ENCODE measurements at regions not wholly inside any gene's neighbourhood (a gene's known extent, or its start where the extent isn't known, plus 50 kb on each side); places are given as distances from the start of the nearest gene placed in this dataset.

DNA sequence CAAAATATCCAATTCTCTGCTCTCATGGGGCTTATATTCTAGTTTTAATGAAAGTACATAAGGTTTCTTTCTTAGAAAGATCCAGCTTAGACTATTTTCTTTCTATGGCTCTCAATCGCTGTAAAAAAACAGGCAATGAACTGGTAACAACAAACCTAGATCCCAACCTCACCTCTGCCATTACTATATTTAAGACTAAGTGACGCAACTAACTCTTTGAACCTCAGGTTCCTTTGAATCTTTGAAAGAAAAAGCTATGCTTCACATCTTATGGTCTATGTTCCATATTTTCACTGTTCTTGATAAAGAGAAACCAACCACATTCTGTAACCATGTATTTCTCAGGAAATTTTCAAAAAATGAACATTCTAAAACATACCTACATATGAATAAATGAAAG, 88.5 kb downstream of the ELAPOR2 start:
- no peak for DNase-seq

DNA sequence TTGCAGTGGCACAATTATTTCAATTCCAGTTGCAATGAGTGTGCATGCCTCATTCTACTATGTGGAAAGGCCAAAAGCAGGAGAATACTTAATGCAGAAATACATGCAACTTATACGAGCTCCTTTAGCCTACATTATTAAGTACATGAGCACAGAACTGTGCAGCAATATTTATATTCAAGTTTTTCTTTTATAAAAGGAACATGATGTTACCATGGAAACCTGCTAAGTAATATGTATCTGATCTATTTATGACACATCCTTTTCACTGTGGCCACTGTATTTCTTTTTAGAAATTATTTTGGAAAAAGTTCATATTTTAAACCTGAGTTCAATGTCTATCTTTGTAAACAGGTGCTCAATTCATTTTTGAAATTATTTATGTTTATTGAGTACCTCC, 88.9 kb downstream of the ELAPOR2 start:
- DNase-seq, result no peak

DNA sequence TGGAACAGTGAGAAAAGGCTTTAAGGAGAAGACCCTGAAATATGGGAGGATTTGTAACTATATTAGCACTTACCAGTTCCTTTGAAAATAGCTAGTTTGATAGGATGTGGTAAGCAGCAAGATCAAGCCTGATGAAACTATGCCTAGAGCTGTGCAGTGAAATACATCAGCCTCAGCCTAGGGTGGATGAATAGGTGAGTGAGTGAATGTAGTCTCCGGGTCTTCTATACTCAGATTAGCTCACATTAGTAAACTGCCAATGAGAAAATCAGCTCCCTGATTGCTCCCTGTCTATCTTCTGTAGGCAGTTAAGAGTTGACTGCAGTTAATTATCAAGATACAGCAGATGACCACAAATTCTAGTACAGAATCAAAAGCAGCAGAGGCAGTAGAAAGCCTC, 89.6 kb downstream of the ELAPOR2 start:
- no peak for DNase-seq

DNA sequence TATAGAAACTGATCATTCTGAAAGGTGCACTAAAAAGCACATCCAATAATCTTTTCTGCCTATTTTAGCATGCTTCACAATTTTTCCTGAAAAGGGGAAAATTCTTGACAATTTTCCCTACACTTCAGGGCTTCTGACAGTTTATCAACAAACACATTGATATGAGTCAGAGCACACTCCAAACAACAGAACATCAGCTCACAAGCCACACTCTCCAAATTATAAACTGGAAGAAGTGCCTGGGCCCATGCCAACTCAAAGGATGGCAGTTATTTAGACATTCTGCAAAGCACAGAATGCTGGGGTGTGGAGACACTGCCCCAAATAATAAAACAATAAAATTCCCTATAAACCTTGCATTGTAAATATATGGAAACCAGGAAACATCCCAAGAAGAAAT, 90.8 kb downstream of the ELAPOR2 start:
- no peak for DNase-seq

GRCh38 chr7:86966916-86967315, 92.5 kb downstream of the ELAPOR2 start:
- DNase-seq, result no peak

DNA sequence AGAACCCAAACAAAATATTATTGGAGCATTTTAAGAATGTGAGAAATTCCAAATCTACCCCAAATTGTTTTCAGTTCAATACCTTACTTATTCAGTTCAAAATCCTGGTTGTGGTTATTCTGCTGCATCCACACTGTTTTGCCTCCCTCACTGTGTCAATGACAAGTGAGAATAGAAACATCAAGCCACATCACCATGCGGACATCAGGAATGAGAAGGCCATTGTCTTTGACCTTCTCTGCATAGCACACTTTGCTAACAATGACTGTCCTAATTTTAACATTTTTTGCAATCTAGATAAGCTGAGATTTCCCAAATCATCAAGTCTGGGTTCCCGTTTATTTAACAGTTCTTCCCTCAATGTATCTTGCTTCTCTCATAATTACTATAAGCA, 93.7 kb downstream of the ELAPOR2 start:
- no peak for DNase-seq

DNA sequence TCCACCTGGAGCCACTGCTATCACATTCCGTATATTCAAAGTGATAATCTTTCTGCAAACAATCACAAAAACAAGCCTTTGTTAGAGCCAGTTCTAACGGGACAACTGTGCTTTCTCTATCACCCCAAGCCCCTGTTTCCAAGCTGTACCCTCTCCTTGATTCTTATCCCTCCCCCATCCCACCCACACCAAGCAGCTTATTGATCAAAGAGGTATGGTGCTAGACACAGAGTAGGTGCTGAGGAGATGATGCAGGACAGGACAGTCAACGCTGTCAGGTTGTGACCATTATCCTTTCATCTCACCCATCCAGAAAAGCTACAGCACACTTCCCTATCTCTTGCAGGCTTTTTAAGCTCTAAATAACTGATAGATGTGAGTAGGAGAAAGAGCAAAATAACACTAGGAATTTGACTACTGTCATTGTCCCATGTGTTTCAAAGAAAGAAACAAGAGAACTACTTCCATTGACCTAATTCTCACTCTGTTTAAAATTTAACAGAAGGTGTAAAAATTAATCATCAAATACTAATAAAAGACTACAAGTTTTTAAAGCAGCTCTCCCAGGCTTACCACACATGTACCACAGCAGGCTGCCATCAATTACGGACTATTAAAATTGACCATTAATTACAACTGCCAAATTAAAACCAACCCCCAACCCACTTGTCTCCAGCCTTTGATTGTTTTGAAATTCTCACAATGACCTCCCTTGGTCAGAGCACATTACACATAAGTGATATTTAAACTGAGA, 94.3 kb downstream of the ELAPOR2 start:
- no peak for DNase-seq

DNA sequence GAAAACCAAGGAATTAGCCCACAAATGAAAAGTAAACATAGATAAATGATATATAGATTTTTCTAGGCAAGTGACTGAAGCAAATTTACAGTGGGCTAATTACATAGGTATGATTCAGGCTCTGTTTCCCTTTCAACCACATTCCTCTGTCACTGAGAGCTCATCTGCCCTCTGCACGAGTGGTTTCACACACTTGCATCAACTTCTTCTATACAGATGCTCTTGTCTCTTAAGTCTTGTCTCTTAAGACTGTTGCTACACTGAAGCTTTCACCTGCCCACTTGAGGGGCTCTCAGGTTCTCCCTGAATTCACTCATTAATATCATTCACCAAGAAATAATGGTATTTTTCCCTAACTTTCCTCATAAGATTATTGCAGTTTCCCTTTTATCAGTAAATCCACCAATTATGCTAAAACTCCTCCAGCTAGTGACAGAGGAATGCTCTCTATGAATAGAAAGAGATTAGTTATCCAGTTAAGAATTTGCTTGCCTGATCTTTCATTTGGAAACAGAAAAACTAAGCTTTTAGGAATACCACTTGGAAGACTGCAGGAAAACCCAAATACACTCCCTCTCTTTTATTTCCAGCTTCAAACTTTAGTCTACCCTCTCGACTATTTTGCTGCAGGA, 95.7 kb downstream of the ELAPOR2 start:
- no peak for DNase-seq

DNA sequence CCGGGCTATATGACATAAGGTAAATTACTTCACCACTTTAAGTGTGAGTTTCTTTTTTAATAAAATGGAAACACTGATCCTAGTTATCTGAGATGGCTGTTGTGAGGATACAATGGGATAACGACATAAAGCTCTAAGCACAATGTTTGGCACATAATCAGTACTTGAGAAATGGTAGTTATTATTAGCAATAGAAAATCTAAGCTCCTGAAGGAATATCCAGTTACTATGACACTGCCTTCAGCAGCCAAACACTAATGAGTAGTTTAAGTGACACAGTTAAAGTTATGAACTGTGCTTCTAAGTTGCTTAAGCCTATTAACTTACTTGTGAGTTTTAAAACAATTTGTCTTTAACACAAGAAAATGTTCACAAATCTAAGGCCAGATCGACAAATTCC, 96.8 kb downstream of the ELAPOR2 start:
- no peak for DNase-seq

- DNase-seq, result no peak
Measured at GRCh38 chr7:86961686-86962085, 97.8 kb downstream of the ELAPOR2 start.

- DNase-seq, result no peak
Measured at GRCh38 chr7:86958380-86958779, 101.1 kb downstream of the ELAPOR2 start.

DNA sequence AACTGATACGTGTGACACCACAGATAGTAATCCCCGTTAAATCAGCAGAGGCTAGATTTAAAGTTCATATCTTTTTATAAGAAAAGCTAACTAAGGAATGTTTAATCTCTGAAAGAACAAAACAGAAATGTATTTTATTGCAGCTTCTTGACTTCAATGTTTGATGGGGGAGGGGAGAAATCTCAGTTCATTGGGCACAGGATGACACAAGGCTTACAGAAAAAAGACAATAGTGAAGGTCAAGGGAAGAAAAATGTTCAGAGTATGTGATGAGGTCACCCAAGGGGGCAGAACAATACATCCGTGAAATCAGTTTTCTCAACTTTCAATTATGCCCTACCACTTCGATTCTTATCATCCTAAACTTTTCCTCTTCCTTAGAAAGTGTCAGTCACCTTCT, 102.9 kb downstream of the ELAPOR2 start:
- no peak for DNase-seq

GRCh38 chr7:86955895-86956503, 103.5 kb downstream of the ELAPOR2 start:
- no peak for DNase-seq

- no peak for DNase-seq
Measured at GRCh38 chr7:86954971-86955370, 104.5 kb downstream of the ELAPOR2 start.

- no peak for DNase-seq
Measured at GRCh38 chr7:86953653-86954336, 105.7 kb downstream of the ELAPOR2 start.

DNA sequence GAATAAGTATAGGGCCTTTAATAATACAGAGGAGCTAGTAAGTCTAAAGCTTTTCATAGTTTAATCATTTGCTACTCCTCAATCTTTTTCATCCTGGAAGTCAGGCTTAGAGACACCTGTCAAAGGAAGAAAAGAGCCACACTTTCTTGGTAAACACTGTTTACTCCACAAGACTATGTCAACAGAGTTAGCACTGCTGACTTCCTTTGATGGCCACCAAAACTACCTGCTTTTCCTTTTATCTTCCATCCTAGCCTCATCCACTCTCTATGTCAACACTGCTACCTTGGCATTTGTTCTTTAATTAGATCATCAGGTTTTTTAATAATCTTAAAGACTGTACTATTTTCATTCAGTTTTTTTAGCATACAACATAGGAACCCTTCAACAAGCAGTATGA, 106.2 kb downstream of the ELAPOR2 start:
- no peak for DNase-seq

GRCh38 chr7:86951895-86952294, 107.6 kb downstream of the ELAPOR2 start:
- DNase-seq, result no peak

GRCh38 chr7:86950944-86951343, 108.5 kb downstream of the ELAPOR2 start:
- no peak for DNase-seq

GRCh38 chr7:86950360-86950759, 109.1 kb downstream of the ELAPOR2 start:
- DNase-seq, result no peak

GRCh38 chr7:86949779-86950260, 109.6 kb downstream of the ELAPOR2 start:
- no peak for DNase-seq

DNA sequence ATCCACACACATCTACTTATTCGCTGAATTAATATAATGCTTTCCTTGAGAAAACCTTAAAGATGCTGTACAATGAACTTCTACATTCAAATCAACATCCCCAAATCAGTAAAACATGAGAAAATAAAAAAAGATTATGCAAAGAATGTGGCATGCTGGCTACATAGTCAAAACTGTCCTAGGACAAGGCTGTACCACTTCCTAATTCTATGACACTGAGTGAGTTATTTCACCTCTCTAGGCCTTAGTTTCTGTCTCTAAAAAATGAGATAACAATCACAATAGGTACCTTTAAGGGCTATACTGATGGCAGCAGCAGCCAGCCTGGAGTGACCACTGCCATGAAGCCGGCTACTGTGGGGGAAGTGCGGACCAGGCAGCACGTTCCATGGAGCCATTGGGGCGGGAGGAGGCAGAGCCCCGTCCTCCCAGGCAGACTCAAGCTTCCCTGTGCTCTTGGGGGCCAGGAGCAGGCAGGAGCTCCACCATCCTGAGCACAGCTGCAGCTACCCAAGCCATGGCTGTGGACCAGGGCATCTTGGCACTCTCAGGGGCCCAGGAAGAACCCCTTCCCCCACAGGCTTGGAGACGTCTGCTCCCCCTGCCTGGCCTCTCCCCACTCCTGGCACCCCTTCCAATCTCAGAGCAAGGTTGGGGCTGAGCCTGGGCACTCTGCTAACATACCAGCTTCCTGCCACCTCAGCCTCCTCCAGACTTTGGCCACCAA, 110.2 kb downstream of the ELAPOR2 start:
- no peak for DNase-seq

- no peak for DNase-seq
Measured at GRCh38 chr7:86947929-86948328, 111.5 kb downstream of the ELAPOR2 start.

GRCh38 chr7:86943447-86943846, 116.0 kb downstream of the ELAPOR2 start:
- no peak for DNase-seq
